HCT116 (cell line): ENCODE measurements at regions not wholly inside any gene's neighbourhood (a gene's known extent, or its start where the extent isn't known, plus 50 kb on each side); places are given as distances from the start of the nearest gene placed in this dataset.

Source experiments
- ATAC-seq: fragments of 200-7000 bp; cut with Tn5 transposase; 2 replicates; pipeline ENCODE4 v1.9.1; 2020; ENCODE audit warnings: mild to moderate bottlenecking, moderate library complexity
- BruUV-seq: library from RNA; stranded (reverse); fragments of 400-500 nt; replicated peaks from 2 replicates; lab custom pipeline; 2021; lab: Mats Ljungman, UMichigan
- CTCF ChIA-PET: fragments of 300-600 bp; sonication (Branson Sonifier 250); formaldehyde crosslinking; loops from one replicate; lab custom pipeline; 2021; ENCODE audit warnings: antibody characterized with exemption; lab: Charles Lee
- POLR2A ChIA-PET: fragments of 300-600, 350-600 bp; sonication (Branson Sonifier 250); formaldehyde crosslinking; loops from one replicate; lab custom pipeline; 2021; ENCODE audit warnings: antibody characterized with exemption; lab: Charles Lee
- RAD21 ChIA-PET, 2 experiments: fragments of 300-600 bp; sonication (Branson Sonifier 250); formaldehyde crosslinking; loops; one replicate each; lab custom pipeline; 2023; ENCODE audit warnings: low total read pairs in 2 of 2; ENCODE audit not compliant: uncharacterized antibody in 2 of 2, unreplicated experiment in 2 of 2, low non-redundant PET in 1 of 2; lab: Charles Lee
- DNase-seq: peaks from one replicate; pipeline ENCODE4 v3.0.0-alpha.2; 2010; ENCODE audit warnings: low read depth, low spot score
- H2AFZ ChIP-seq: fragments of 200-600 bp; shearing (Covaris generic), sonication (generic); 2 replicates; pipeline ENCODE4 v1.6.1; 2017; ENCODE audit warnings: low read depth, mixed run types, mixed read lengths, antibody characterized with exemption, low read length; ENCODE audit not compliant: poor library complexity, severe bottlenecking
- H3K27ac ChIP-seq: 2 replicates; pipeline ENCODE4 v1.5.1; 2012; ENCODE audit warnings: low read depth, low read length
- H3K27me3 ChIP-seq: fragments of 200-600 bp; sonication (generic); 2 replicates; pipeline ENCODE4 v1.6.1; 2016; ENCODE audit warnings: mixed run types, low read length, mixed read lengths; ENCODE audit not compliant: insufficient read depth
- H3K36me3 ChIP-seq, 2 experiments: fragments of 200-500 bp in 1 of 2; fragments of 200-600 bp in 1 of 2; sonication (Bioruptor generic) in 1 of 2; sonication (generic) in 1 of 2; 2 replicates each; pipeline versions ENCODE4 v1.5.1 to v1.6.1; 2014 to 2016; ENCODE audit warnings: low read length in 2 of 2, inconsistent platforms in 1 of 2, mixed read lengths in 1 of 2, mixed run types in 1 of 2; ENCODE audit not compliant: insufficient read depth in 2 of 2, control insufficient read depth in 1 of 2
- H3K4me1 ChIP-seq, 2 experiments: fragments of 200-600 bp in 1 of 2; sonication (generic) in 1 of 2; 2 replicates each; pipeline versions ENCODE4 v1.5.1 to v1.6.1; 2012 to 2017; ENCODE audit warnings: low read length in 2 of 2, inconsistent platforms in 1 of 2, mild to moderate bottlenecking in 1 of 2, mixed read lengths in 1 of 2, mixed run types in 1 of 2, moderate library complexity in 1 of 2; ENCODE audit not compliant: insufficient read depth in 2 of 2, control insufficient read depth in 1 of 2
- H3K4me2 ChIP-seq: fragments of 200-600 bp; sonication (generic); 2 replicates; pipeline ENCODE4 v1.6.1; 2017; ENCODE audit warnings: mixed run types, low read length, mixed read lengths
- H3K4me3 ChIP-seq, 2 experiments: fragments of 200-600 bp in 1 of 2; sonication (generic) in 1 of 2; replicated peaks in 1 of 2; 2 replicates each; pipeline ENCODE4 v1.5.1; 2011 to 2016; ENCODE audit warnings: low read length in 2 of 2, control low read depth in 1 of 2, low read depth in 1 of 2, mild to moderate bottlenecking in 1 of 2, mixed read lengths in 1 of 2, mixed run types in 1 of 2
- H3K79me2 ChIP-seq: fragments of 200-600 bp; sonication (generic); 2 replicates; pipeline ENCODE4 v1.6.1; 2017; ENCODE audit warnings: mild to moderate bottlenecking, mixed run types, low read length, moderate library complexity, mixed read lengths; ENCODE audit not compliant: insufficient read depth
- H3K9ac ChIP-seq: fragments of 200-600 bp; sonication (generic); 2 replicates; pipeline ENCODE4 v1.6.1; 2016; ENCODE audit warnings: low read length, mixed read lengths
- H3K9me2 ChIP-seq: fragments of 200-600 bp; sonication (generic), shearing (Covaris generic); 2 replicates; pipeline ENCODE4 v1.6.1; 2017; ENCODE audit warnings: mixed run types, mild to moderate bottlenecking, moderate library complexity; ENCODE audit not compliant: insufficient read depth
- H3K9me3 ChIP-seq, 2 experiments: fragments of 200-500 bp in 1 of 2; fragments of 200-600 bp in 1 of 2; sonication (Bioruptor generic) in 1 of 2; sonication (generic) in 1 of 2; 2 replicates each; pipeline ENCODE4 v1.6.1; 2014 to 2017; ENCODE audit warnings: low read length in 2 of 2, mixed read lengths in 2 of 2, inconsistent platforms in 1 of 2, low read depth in 1 of 2, mild to moderate bottlenecking in 1 of 2, mixed run types in 1 of 2, moderate library complexity in 1 of 2; ENCODE audit not compliant: control insufficient read depth in 1 of 2, insufficient read depth in 1 of 2
- H4K20me1 ChIP-seq: fragments of 200-600 bp; sonication (generic), shearing (Covaris generic); 2 replicates; pipeline ENCODE4 v1.6.1; 2017; ENCODE audit warnings: mixed run types, mild to moderate bottlenecking, moderate library complexity; ENCODE audit not compliant: insufficient read depth
- CEBPB ChIP-seq: IDR thresholded peaks from 2 replicates; pipeline ENCODE4 v1.6.1; 2012; ENCODE audit warnings: low read depth
- EGR1 ChIP-seq: IDR thresholded peaks from 2 replicates; pipeline ENCODE4 v1.6.1; 2012; ENCODE audit warnings: low read depth
- POLR2A ChIP-seq: IDR thresholded peaks from 2 replicates; pipeline ENCODE4 v1.7.0; 2011; ENCODE audit warnings: borderline replicate concordance; ENCODE audit not compliant: insufficient read depth, insufficient read length; ENCODE audit errors: extremely low read depth
- POLR2AphosphoS5 ChIP-seq: IDR thresholded peaks from 2 replicates; pipeline ENCODE4 v1.6.1; 2011; ENCODE audit warnings: mild to moderate bottlenecking, low read depth, low read length, moderate library complexity
- RAD21 ChIP-seq: IDR thresholded peaks from 2 replicates; pipeline ENCODE4 v1.6.1; 2012; ENCODE audit warnings: low read depth, mild to moderate bottlenecking
- SIN3A ChIP-seq: IDR thresholded peaks from 2 replicates; pipeline ENCODE4 v1.6.1; 2012; ENCODE audit warnings: low read depth
- SRF ChIP-seq: IDR thresholded peaks from 2 replicates; pipeline ENCODE4 v1.6.1; 2012; ENCODE audit warnings: low read depth
- TCF7L2 ChIP-seq: IDR thresholded peaks from 2 replicates; pipeline ENCODE4 v1.7.0; 2011; ENCODE audit warnings: borderline replicate concordance, inconsistent platforms; ENCODE audit not compliant: insufficient read depth, insufficient read length; ENCODE audit errors: extremely low read depth
- YY1 ChIP-seq: IDR thresholded peaks from 2 replicates; pipeline ENCODE4 v1.6.1; 2011; ENCODE audit warnings: low read length, low read depth, moderate library complexity, mild to moderate bottlenecking; ENCODE audit not compliant: insufficient replicate concordance; ENCODE audit errors: extremely low read depth
- ZFX ChIP-seq: fragments of 450-650 bp; IDR thresholded peaks from 2 replicates; pipeline ENCODE4 v1.6.1; 2017
- intact Hi-C: fragments of 100-400 bp; cut with micrococcal nuclease; formaldehyde crosslinking; loops from 2 replicates; pipeline ENCODE4 v1.10.0; 2022
- TF ChIP-seq, protein P1 (sequence below): IDR thresholded peaks from 2 replicates; pipeline ENCODE4 v1.6.1; 2012
- TF ChIP-seq, protein P2 (sequence below), 3 experiments: fragments of 200-600 bp in 1 of 3; sonication (generic) in 1 of 3; IDR thresholded peaks in 2 of 3; conservative IDR thresholded peaks in 1 of 3; 2 replicates each; pipeline ENCODE4 v1.5.1; 2012 to 2017; ENCODE audit warnings: low read depth in 2 of 3, low read length in 2 of 3, antibody characterized with exemption in 1 of 3, borderline replicate concordance in 1 of 3, control low read depth in 1 of 3, mild to moderate bottlenecking in 1 of 3, mixed read lengths in 1 of 3, mixed run types in 1 of 3, moderate library complexity in 1 of 3; ENCODE audit not compliant: insufficient read depth in 1 of 3

DNA sequence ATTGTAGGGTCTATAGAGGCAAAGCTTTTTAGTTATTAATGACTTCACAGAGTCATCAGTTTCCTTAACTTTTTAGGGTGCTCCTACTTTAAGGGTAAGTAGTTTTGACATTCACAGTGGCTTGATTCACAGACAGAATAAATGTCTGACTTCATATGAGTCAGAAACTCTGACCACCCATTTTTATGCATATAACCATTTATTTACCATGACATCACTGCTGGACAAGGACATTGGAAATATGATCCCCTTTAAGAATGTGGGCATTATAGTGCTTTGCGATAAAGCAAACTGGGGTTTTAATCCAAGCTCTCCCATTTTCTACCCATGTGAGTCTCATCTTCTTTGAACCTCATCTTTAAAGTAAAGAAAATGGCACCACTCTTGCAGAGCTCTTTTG, 162.0 kb upstream of the MC4R start:
- no peaks in the 10 kb centered on the region for H3K9me2 ChIP-seq
- no peaks in the 10 kb centered on the region for H3K36me3 ChIP-seq
- intact Hi-C loops, result no loop called here
- ChIA-PET RAD21 (no interaction called here), POLR2A (no interaction called here), CTCF (interaction anchor here (1.7 kb wide), 1 partner anchor 15 kb away, joined by 6 read pairs; no protein-coding TSS in a partner anchor)
- H3K4me2 ChIP-seq, result no peak overlapping the region
- DNase-seq (no peak), ATAC-seq (no peak)
- no peak for TF ChIP-seq EGR1
- H4K20me1 ChIP-seq, result no peaks in the 10 kb centered on the region
- BruUV-seq, result no TSS peak
- H3K79me2 ChIP-seq, result no peaks in the 10 kb centered on the region
- no peak overlapping the region for H3K4me3 ChIP-seq
- H3K27ac ChIP-seq, result no peak overlapping the region
- no peaks in the 10 kb centered on the region for H3K27me3 ChIP-seq
- no peaks in the 10 kb centered on the region for H3K4me1 ChIP-seq
- no peaks in the 10 kb centered on the region for H3K9me3 ChIP-seq
- H3K9ac ChIP-seq, result no peak overlapping the region
- peak overlapping the region; percentile 12 for H2AFZ ChIP-seq

DNA sequence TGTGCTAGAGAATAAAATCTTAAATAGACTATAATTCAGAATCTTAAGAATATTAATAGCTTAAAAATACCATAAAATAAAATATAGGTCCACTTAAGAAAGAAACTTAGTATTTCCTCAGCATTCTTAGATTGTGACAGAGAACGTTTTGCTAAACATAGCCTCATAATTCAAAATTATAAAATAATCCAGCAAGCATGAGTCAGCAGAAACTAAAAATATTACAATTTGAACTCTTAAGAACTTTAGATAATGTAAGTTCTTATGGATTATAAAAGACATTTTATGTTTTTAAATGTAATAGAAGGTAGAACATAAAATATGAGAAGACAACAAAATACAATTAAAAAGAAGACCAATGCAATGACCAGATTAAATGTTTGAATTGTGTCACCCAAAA, 164.5 kb upstream of the MC4R start:
- no peaks in the 10 kb centered on the region for H3K9me3 ChIP-seq
- no peak overlapping the region for H3K9ac ChIP-seq
- BruUV-seq, result no TSS peak
- no peak for DNase-seq
- no peaks in the 10 kb centered on the region for H4K20me1 ChIP-seq
- intact Hi-C loops, result no loop called here
- H3K9me2 ChIP-seq, result no peaks in the 10 kb centered on the region
- H3K4me3 ChIP-seq, result no peak overlapping the region
- ChIA-PET POLR2A (no interaction called here), RAD21 (no interaction called here), CTCF (interaction anchor here (1.2 kb wide), 1 partner anchor 12 kb away, joined by 4 read pairs; no protein-coding TSS in a partner anchor)
- no peak overlapping the region for H3K27ac ChIP-seq
- no peak for ATAC-seq
- no peaks in the 10 kb centered on the region for H3K4me1 ChIP-seq
- H3K27me3 ChIP-seq, result no peaks in the 10 kb centered on the region
- TF ChIP-seq SIN3A, result no peak
- TF ChIP-seq YY1, result no peak
- no peak for TF ChIP-seq POLR2A
- TF ChIP-seq RAD21, result no peak
- TF ChIP-seq, protein P1, sequence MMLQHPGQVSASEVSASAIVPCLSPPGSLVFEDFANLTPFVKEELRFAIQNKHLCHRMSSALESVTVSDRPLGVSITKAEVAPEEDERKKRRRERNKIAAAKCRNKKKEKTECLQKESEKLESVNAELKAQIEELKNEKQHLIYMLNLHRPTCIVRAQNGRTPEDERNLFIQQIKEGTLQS, result no peak
- no peak for TF ChIP-seq EGR1
- TF ChIP-seq TCF7L2, result no peak
- TF ChIP-seq, protein P2, sequence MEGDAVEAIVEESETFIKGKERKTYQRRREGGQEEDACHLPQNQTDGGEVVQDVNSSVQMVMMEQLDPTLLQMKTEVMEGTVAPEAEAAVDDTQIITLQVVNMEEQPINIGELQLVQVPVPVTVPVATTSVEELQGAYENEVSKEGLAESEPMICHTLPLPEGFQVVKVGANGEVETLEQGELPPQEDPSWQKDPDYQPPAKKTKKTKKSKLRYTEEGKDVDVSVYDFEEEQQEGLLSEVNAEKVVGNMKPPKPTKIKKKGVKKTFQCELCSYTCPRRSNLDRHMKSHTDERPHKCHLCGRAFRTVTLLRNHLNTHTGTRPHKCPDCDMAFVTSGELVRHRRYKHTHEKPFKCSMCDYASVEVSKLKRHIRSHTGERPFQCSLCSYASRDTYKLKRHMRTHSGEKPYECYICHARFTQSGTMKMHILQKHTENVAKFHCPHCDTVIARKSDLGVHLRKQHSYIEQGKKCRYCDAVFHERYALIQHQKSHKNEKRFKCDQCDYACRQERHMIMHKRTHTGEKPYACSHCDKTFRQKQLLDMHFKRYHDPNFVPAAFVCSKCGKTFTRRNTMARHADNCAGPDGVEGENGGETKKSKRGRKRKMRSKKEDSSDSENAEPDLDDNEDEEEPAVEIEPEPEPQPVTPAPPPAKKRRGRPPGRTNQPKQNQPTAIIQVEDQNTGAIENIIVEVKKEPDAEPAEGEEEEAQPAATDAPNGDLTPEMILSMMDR (IDR thresholded peaks at IDR 0.05 in 2 of 3, conservative IDR thresholded peaks at IDR 0.05 in 1 of 3; ENCODE audit: borderline replicate concordance in 1 of 3, insufficient read depth in 1 of 3, low read depth in 2 of 3, low read length in 2 of 3), result no peak
- no peak for TF ChIP-seq ZFX
- no peak for TF ChIP-seq POLR2AphosphoS5
- no peak for TF ChIP-seq CEBPB
- no peak for TF ChIP-seq SRF
- no peaks in the 10 kb centered on the region for H3K36me3 ChIP-seq
- H2AFZ ChIP-seq, result peak overlapping the region; percentile 22
- no peak overlapping the region for H3K4me2 ChIP-seq
- no peaks in the 10 kb centered on the region for H3K79me2 ChIP-seq
